HepG2 (cell line): ENCODE measurements at regions not wholly inside any gene's neighbourhood (a gene's known extent, or its start where the extent isn't known, plus 50 kb on each side); places are given as distances from the start of the nearest gene placed in this dataset.

Experiments
- ATAC-seq: fragments of 200-7000 bp; cut with Tn5 transposase; 3 replicates; pipeline ENCODE4 v1.9.1; 2020; ENCODE audit warnings: mild to moderate bottlenecking, moderate library complexity
- BruUV-seq: library from RNA; stranded (reverse); fragments of 400-500 nt; replicated peaks from 2 replicates; lab custom pipeline; 2021; lab: Mats Ljungman, UMichigan
- CTCF ChIA-PET: fragments of 300-600 bp; formaldehyde crosslinking; extraction: SDS; loops from one replicate; lab custom pipeline; 2021; ENCODE audit warnings: low total read pairs, inconsistent platforms, low intra/inter-chr PET ratio; lab: Yijun Ruan, JAX
- POLR2A ChIA-PET: fragments of 350-600 bp; sonication (Branson Sonifier 250); formaldehyde crosslinking; loops from one replicate; lab custom pipeline; 2020; ENCODE audit warnings: antibody characterized with exemption, inconsistent platforms; lab: Yijun Ruan, JAX
- DNase-seq: peaks from one replicate; pipeline ENCODE4 v3.0.0-alpha.2; 2015; ENCODE audit warnings: low spot score
- FAIRE-seq: peaks from 3 replicates; lab custom pipeline; 2011; peaks lifted over from hg19 to GRCh38; lab: Jason Lieb, UNC
- H2AFZ ChIP-seq: one replicate; pipeline ENCODE4 v1.6.1; 2011; ENCODE audit warnings: low read length, inconsistent platforms
- H3K27ac ChIP-seq: fragments of 300-600 bp; 3 replicates; pipeline ENCODE4 v1.8.0; 2011; ENCODE audit warnings: mixed run types, mild to moderate bottlenecking, mixed read lengths, low read length, inconsistent platforms; ENCODE audit not compliant: insufficient read depth; ENCODE audit errors: extremely low read length
- H3K27me3 ChIP-seq, 2 experiments: fragments of 200-600 bp in 1 of 2; 2 replicates in 1 of 2; 3 replicates in 1 of 2; pipeline versions ENCODE4 v1.6.0 to v1.8.0; 2011; ENCODE audit warnings: low read length in 2 of 2, mild to moderate bottlenecking in 2 of 2, moderate library complexity in 2 of 2, inconsistent platforms in 1 of 2; ENCODE audit not compliant: insufficient read depth in 2 of 2, control insufficient read depth in 1 of 2
- H3K36me3 ChIP-seq, 2 experiments: fragments of 200-600 bp in 1 of 2; replicated peaks in 1 of 2; 2 replicates in 1 of 2; 3 replicates in 1 of 2; pipeline versions ENCODE4 v1.5.1 to v1.8.0; 2011; ENCODE audit warnings: low read length in 2 of 2, inconsistent platforms in 1 of 2; ENCODE audit not compliant: insufficient read depth in 2 of 2, control insufficient read depth in 1 of 2
- H3K4me1 ChIP-seq: 2 replicates; pipeline ENCODE4 v1.5.1; 2012; ENCODE audit warnings: low read length, inconsistent platforms; ENCODE audit not compliant: insufficient read depth
- H3K4me2 ChIP-seq: 2 replicates; pipeline ENCODE4 v1.6.0; 2011; ENCODE audit warnings: low read depth, low read length, inconsistent platforms
- H3K4me3 ChIP-seq, 3 experiments: fragments of 200-600 bp in 1 of 3; sonication (generic), shearing (Covaris generic) in 1 of 3; replicated peaks in 1 of 3; 2 replicates each; pipeline ENCODE4 v1.5.1; 2011 to 2016; ENCODE audit warnings: low read length in 3 of 3, inconsistent platforms in 2 of 3, low read depth in 2 of 3, mild to moderate bottlenecking in 2 of 3, control low read depth in 1 of 3, mixed read lengths in 1 of 3; ENCODE audit not compliant: insufficient read depth in 1 of 3
- H3K79me2 ChIP-seq: one replicate; pipeline ENCODE4 v1.6.1; 2011; ENCODE audit warnings: low read length, inconsistent platforms; ENCODE audit not compliant: insufficient read depth
- H3K9ac ChIP-seq: 2 replicates; pipeline ENCODE4 v1.6.0; 2011; ENCODE audit warnings: mild to moderate bottlenecking, low read depth, low read length, inconsistent platforms; ENCODE audit not compliant: insufficient read depth
- H3K9me3 ChIP-seq: 2 replicates; pipeline ENCODE4 v1.5.1; 2012; ENCODE audit warnings: mild to moderate bottlenecking, low read length
- H4K20me1 ChIP-seq: 2 replicates; pipeline ENCODE4 v1.6.0; 2011; ENCODE audit warnings: inconsistent platforms, mild to moderate bottlenecking, low read length, moderate library complexity; ENCODE audit not compliant: insufficient read depth
- KDM5A ChIP-seq: fragments of 200-600 bp; sonication (generic); IDR thresholded peaks from 2 replicates; pipeline ENCODE4 v1.7.0; 2018; ENCODE audit warnings: antibody characterized with exemption, mild to moderate bottlenecking, low read length, borderline replicate concordance
- MBNL3 ChIP-seq: fragments of 250-450 bp; sonication (Bioruptor Pico); conservative IDR thresholded peaks from 2 replicates; pipeline ENCODE4 v1.8.0; 2022; ENCODE audit warnings: mild to moderate bottlenecking, inconsistent platforms
- TEF ChIP-seq: sonication (generic); formaldehyde crosslinking; IDR thresholded peaks from 2 replicates; pipeline ENCODE4 v1.5.0; 2020; ENCODE audit warnings: missing genetic modification reagents
- ZFP36 ChIP-seq: fragments of 150-350 bp; IDR thresholded peaks from 2 replicates; pipeline ENCODE4 v1.6.1; 2018; ENCODE audit warnings: borderline replicate concordance, low read length, low read depth; ENCODE audit not compliant: partially characterized antibody
- ZNF710 ChIP-seq: sonication (generic); formaldehyde crosslinking; IDR thresholded peaks from 2 replicates; pipeline ENCODE4 v1.5.0; 2020; ENCODE audit warnings: mild to moderate bottlenecking, missing genetic modification reagents, borderline replicate concordance
- WGBS: methylation state at CpG from one replicate; pipeline ENCODE4 v1.1.6; 2017; ENCODE audit warnings: low lambda C conversion rate; 5-methylcytosine and 5-hydroxymethylcytosine counted together
- in situ Hi-C: cut with HindIII; loops from 2 replicates; pipeline ENCODE4 v1.10.0; 2017; ENCODE audit warnings: low pct_unique_long_range_greater_than_20kb; ENCODE audit not compliant: extremely low pct_ligation_motif_present
- intact Hi-C: fragments of 100-400 bp; cut with micrococcal nuclease; formaldehyde crosslinking; loops from one replicate; pipeline ENCODE4 v1.10.0; 2022; ENCODE audit not compliant: unreplicated experiment
- TF ChIP-seq, protein P1 (sequence below), 2 experiments: sonication (generic) in 1 of 2; formaldehyde crosslinking in 1 of 2; IDR thresholded peaks; 2 replicates each; pipeline versions ENCODE4 v1.5.1 to v1.6.1; 2011 to 2020; ENCODE audit warnings: borderline replicate concordance in 1 of 2, low read depth in 1 of 2, low read length in 1 of 2, mild to moderate bottlenecking in 1 of 2, missing genetic modification reagents in 1 of 2, moderate library complexity in 1 of 2
- TF ChIP-seq, protein P2 (sequence below): sonication (generic); formaldehyde crosslinking; conservative IDR thresholded peaks from 2 replicates; pipeline ENCODE4 v1.4.0; 2020; ENCODE audit warnings: missing genetic modification reagents
- TF ChIP-seq, protein P3 (sequence below): sonication (generic); formaldehyde crosslinking; IDR thresholded peaks from 2 replicates; pipeline ENCODE4 v1.9.0; 2021; ENCODE audit warnings: missing genetic modification reagents, borderline replicate concordance

- ATAC-seq (no peak), DNase-seq (no peak), FAIRE-seq (no peak)
- Histone ChIP-seq H3K27me3 (no peaks in the 10 kb centered on the region), H4K20me1 (no peaks in the 10 kb centered on the region), H3K79me2 (no peaks in the 10 kb centered on the region), H3K36me3 (no peaks in the 10 kb centered on the region), H3K4me1 (no peaks in the 10 kb centered on the region), H3K4me3 (no peak overlapping the region), H3K27ac (no peak overlapping the region), H3K9ac (no peak overlapping the region), H3K4me2 (no peak overlapping the region), H2AFZ (no peak overlapping the region), H3K9me3 (peaks cover 90% of the 10 kb centered on the region)
- WGBS: 3% methylated on average over 1 of the region's 1 CpG
- no TSS peak for BruUV-seq
- CTCF ChIA-PET: no interaction called here
- in situ Hi-C loops (no loop called here), intact Hi-C loops (no loop called here)
- TF ChIP-seq ZNF710 (CRISPR knock-in tag) (no peak), MBNL3 (CRISPR knock-in tag) (no peak), TEF (CRISPR knock-in tag) (no peak), ZFP36 (no peak), KDM5A (no peak)
- TF ChIP-seq, protein P1, sequence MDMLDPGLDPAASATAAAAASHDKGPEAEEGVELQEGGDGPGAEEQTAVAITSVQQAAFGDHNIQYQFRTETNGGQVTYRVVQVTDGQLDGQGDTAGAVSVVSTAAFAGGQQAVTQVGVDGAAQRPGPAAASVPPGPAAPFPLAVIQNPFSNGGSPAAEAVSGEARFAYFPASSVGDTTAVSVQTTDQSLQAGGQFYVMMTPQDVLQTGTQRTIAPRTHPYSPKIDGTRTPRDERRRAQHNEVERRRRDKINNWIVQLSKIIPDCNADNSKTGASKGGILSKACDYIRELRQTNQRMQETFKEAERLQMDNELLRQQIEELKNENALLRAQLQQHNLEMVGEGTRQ (IDR thresholded peaks at IDR 0.05; ENCODE audit: low read depth, low read length): no peak
- TF ChIP-seq, protein P1 (CRISPR knock-in tag; IDR thresholded peaks at IDR 0.05; ENCODE audit: borderline replicate concordance): no peak
- TF ChIP-seq, protein P2, sequence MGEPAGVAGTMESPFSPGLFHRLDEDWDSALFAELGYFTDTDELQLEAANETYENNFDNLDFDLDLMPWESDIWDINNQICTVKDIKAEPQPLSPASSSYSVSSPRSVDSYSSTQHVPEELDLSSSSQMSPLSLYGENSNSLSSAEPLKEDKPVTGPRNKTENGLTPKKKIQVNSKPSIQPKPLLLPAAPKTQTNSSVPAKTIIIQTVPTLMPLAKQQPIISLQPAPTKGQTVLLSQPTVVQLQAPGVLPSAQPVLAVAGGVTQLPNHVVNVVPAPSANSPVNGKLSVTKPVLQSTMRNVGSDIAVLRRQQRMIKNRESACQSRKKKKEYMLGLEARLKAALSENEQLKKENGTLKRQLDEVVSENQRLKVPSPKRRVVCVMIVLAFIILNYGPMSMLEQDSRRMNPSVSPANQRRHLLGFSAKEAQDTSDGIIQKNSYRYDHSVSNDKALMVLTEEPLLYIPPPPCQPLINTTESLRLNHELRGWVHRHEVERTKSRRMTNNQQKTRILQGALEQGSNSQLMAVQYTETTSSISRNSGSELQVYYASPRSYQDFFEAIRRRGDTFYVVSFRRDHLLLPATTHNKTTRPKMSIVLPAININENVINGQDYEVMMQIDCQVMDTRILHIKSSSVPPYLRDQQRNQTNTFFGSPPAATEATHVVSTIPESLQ (CRISPR knock-in tag): no peak
- TF ChIP-seq, protein P3, sequence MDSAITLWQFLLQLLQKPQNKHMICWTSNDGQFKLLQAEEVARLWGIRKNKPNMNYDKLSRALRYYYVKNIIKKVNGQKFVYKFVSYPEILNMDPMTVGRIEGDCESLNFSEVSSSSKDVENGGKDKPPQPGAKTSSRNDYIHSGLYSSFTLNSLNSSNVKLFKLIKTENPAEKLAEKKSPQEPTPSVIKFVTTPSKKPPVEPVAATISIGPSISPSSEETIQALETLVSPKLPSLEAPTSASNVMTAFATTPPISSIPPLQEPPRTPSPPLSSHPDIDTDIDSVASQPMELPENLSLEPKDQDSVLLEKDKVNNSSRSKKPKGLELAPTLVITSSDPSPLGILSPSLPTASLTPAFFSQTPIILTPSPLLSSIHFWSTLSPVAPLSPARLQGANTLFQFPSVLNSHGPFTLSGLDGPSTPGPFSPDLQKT (CRISPR knock-in tag): no peak
- POLR2A ChIA-PET: no interaction called here
Measured at GRCh38 chr2:123153041-123153440, 872.0 kb upstream of the CNTNAP5 start.
